ENCODE measurements at regions not wholly inside any gene's neighbourhood (a gene's known extent, or its start where the extent isn't known, plus 50 kb on each side); places are given as distances from the start of the nearest gene placed in this dataset.

DNA sequence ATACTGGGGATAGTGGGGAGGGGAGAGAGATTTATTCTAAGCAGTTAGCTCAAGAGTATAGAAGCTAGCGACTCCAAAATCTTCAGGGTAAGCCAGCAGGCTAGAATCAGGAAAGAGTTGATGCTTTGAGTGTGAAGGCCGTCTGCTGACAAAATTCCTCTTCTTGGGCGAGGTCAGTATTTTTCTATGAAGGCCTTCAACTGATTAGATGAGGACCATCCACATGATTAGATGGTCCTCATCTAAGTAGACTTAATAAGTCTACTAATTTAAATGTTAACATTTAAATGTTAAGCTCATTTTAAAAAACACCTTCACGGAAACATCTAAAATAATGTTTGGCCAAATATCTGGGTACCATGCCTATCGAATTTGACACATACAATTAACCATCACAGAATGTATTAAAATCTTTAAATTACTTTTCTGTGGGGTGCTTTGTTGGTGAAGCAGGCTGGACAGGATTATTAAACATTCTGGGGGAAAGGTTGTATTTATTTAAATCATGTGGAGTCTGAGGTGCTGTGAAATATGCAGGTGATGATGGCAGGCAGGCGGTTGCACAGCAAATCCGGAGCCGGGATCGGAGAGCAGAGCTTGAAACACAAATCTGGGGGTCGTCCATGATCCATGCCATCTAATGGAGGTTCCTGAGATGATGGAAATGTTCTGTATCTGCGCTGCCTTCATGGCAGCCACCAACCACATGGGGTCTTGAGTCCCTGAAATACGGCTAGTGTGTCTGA lies 49.8 kb upstream of the ADORA2B start:
- ATAC-seq (ENCODE audit: low FRiP score) (no peak), DNase-seq (no peak)
- WGBS, 2 donors, result 87% methylated on average over 12 of the region's 12 CpGs
- Histone ChIP-seq H3K27ac (ENCODE audit: low read depth in 1 of 2, low read length in 2 of 2) (no peak overlapping the region), H3K4me3 (ENCODE audit: low read length in 2 of 2) (no peak overlapping the region), H3K36me3 (ENCODE audit: control insufficient read depth in 1 of 2, insufficient read depth in 2 of 2, low read length in 1 of 2) (no peaks in the 10 kb centered on the region), H3K4me1 (ENCODE audit: control insufficient read depth in 1 of 2, insufficient read depth in 2 of 2, low read length in 2 of 2) (no peaks in the 10 kb centered on the region), H3K9me3 (ENCODE audit: control insufficient read depth, low read length) (no peaks in the 10 kb centered on the region), H3K27me3 (ENCODE audit: control insufficient read depth in 1 of 2, insufficient read depth in 2 of 2, low read length in 1 of 2) (peaks cover 0 to 1% of the 10 kb centered on the region in 2 donors)
- intact Hi-C loops (cut with DNase I), result no loop called here

Measured in aorta (tissue), 5 donors.